ENCODE measurements at regions not wholly inside any gene's neighbourhood (a gene's known extent, or its start where the extent isn't known, plus 50 kb on each side); places are given as distances from the start of the nearest gene placed in this dataset.
"Not testable (repeated sequence)": the region's sequence is repeated elsewhere in the genome, so short reads cannot be mapped to it uniquely, and the experiment has no call there.

DNA sequence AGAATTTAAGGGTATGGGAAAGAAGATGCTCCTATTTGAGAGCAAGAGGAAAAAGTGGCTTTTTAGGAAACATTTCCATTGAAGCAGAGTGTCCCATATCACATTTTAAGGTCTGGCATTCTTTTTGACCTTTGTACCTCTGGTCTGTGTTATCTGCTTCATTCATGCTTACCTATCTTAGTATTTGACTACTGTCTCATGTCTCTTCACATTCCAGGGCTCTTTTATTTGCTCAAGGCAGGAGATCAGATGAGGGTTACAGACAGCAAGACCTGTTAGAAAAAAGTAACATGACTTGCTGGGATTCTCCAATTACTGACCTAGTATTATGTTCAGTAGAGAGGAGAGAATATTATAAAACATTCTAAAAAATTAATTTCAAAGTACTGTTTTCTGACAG lies 111.7 kb downstream of the ZNF736 start:
- TF ChIP-seq, protein P1, sequence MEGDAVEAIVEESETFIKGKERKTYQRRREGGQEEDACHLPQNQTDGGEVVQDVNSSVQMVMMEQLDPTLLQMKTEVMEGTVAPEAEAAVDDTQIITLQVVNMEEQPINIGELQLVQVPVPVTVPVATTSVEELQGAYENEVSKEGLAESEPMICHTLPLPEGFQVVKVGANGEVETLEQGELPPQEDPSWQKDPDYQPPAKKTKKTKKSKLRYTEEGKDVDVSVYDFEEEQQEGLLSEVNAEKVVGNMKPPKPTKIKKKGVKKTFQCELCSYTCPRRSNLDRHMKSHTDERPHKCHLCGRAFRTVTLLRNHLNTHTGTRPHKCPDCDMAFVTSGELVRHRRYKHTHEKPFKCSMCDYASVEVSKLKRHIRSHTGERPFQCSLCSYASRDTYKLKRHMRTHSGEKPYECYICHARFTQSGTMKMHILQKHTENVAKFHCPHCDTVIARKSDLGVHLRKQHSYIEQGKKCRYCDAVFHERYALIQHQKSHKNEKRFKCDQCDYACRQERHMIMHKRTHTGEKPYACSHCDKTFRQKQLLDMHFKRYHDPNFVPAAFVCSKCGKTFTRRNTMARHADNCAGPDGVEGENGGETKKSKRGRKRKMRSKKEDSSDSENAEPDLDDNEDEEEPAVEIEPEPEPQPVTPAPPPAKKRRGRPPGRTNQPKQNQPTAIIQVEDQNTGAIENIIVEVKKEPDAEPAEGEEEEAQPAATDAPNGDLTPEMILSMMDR (IDR thresholded peaks at IDR 0.05): not testable (repeated sequence)
- not testable (repeated sequence) for TF ChIP-seq EZH2 (IDR thresholded peaks at IDR 0.05; ENCODE audit: borderline replicate concordance, insufficient read depth, low read depth, low read length, poor library complexity, severe bottlenecking)
